Heart right ventricle (tissue), 16 donors: ENCODE measurements at regions not wholly inside any gene's neighbourhood (a gene's known extent, or its start where the extent isn't known, plus 50 kb on each side); places are given as distances from the start of the nearest gene placed in this dataset.

ENCODE experiments used
- ATAC-seq, 8 donors: fragments of 200-7000 bp; cut with Tn5 transposase; one replicate each; pipeline ENCODE4 v1.9.1; 2020; ENCODE audit warnings: mild to moderate bottlenecking in 8 of 8, moderate library complexity in 8 of 8, moderate number of reproducible peaks in 1 of 8
- DNase-seq, 2 donors: peaks; one replicate each; pipeline ENCODE4 v3.0.0-alpha.2; 2020
- H3K27ac ChIP-seq, 10 donors: fragments of 200-600 bp; sonication (generic) in 2 of 10; one replicate each; pipeline versions ENCODE4 v1.5.0 to v1.8.0; 2020 to 2022; ENCODE audit warnings: mild to moderate bottlenecking in 3 of 10
- H3K27me3 ChIP-seq, 7 donors: fragments of 200-600 bp; one replicate each; pipeline ENCODE4 v1.8.0; 2021 to 2022; ENCODE audit warnings: mild to moderate bottlenecking in 2 of 7
- H3K36me3 ChIP-seq, 9 donors: fragments of 200-600 bp; sonication (generic) in 1 of 9; one replicate each; pipeline versions ENCODE4 v1.5.0 to v1.8.0; 2020 to 2022; ENCODE audit warnings: mild to moderate bottlenecking in 2 of 9
- H3K4me1 ChIP-seq, 9 donors: fragments of 200-600 bp; sonication (generic) in 1 of 9; one replicate each; pipeline versions ENCODE4 v1.5.0 to v1.8.0; 2020 to 2022; ENCODE audit warnings: mild to moderate bottlenecking in 4 of 9
- H3K4me3 ChIP-seq, 10 donors: fragments of 200-600 bp; sonication (generic) in 2 of 10; one replicate each; pipeline versions ENCODE4 v1.5.0 to v1.8.0; 2020 to 2022; ENCODE audit warnings: mild to moderate bottlenecking in 7 of 10, moderate library complexity in 2 of 10
- H3K9me3 ChIP-seq, 11 donors: fragments of 200-600 bp in 10 of 11; sonication (generic) in 2 of 11; one replicate each; pipeline versions ENCODE4 v1.5.0 to v1.8.0; 2013 to 2022; ENCODE audit warnings: mild to moderate bottlenecking in 2 of 11, control low read depth in 1 of 11, moderate library complexity in 1 of 11
- CTCF ChIP-seq, 9 donors: fragments of 200-600 bp; sonication (generic) in 2 of 9; IDR thresholded peaks; one replicate each; pipeline versions ENCODE4 v1.5.0 to v1.8.0; 2021 to 2022; ENCODE audit warnings: antibody characterized with exemption in 9 of 9, mild to moderate bottlenecking in 5 of 9, moderate library complexity in 1 of 9
- WGBS, 2 donors: extraction: QIAGEN DNeasy Blood & Tissue Kit; methylation state at CpG; one replicate each; pipeline ENCODE4 v1.1.7; 2013; ENCODE audit warnings: inconsistent platforms in 1 of 2; 5-methylcytosine and 5-hydroxymethylcytosine counted together
- intact Hi-C, 10 donors: fragments of 100-400 bp; cut with DNase I; formaldehyde crosslinking; loops; one replicate each; pipeline versions ENCODE4 v1.11.1 to v1.14.2; 2022
- donor health status: Arrhythmogenic right ventricular cardiomyopathy.
- donor health status: ischemic (EF 13 %, LVEDD 7.1; RV severe dilation, severe dysfunction).
- donor health status: healthy with polysubstance abuse.
- donor health status: DM: no; HTN: yes; CAD: no.
- donor health status: DM: no; HTN: no; CAD: no.
- donor health status: ischemic (EF 25% LVEDD 6.9; RV normal size, moderate dysfunction).
- donor health status: ischemic (EF 25% LVEDD 5.7; RV mildly dilated, moderate dysfunction).
- donor health status: healthy.
- donor health status: DM: yes; HTN: yes; CAD: no.
- donor health status: Ischemic cardiomyopathy.
- donor health status: ischemic (EF 35%, LVEDD 5.7; RV mildly dilated, moderate dysfunction).
- donor health status: nonischemic (EF 11% LVEDD 7.7; RV severe dilation, severe dysfunction).
- donor health status: DM: yes; HTN: yes; CAD: no.
- donor health status: PGD.
- donor health status: ischemic (EF 29% LVEDD 5.4; RV normal size, mild dysfunction).
- donor health status: nonischemic (EF 23%, LVEDD 6.1; RV moderate dilation, normal function).

GRCh38 chr2:15869396-15869795, 71.0 kb upstream of the MYCN start:
- TF ChIP-seq CTCF (IDR thresholded peaks at IDR 0.05), result no peak
- Histone ChIP-seq H3K27me3 (no peaks in the 10 kb centered on the region), H3K4me3 (no peak overlapping the region), H3K27ac (no peak overlapping the region), H3K36me3 (no peaks in the 10 kb centered on the region), H3K9me3 (peaks cover 0 to 10% (median 0%) of the 10 kb centered on the region in 11 donors), H3K4me1 (no peaks in the 10 kb centered on the region)
- intact Hi-C loops, result no loop called here
- WGBS, 2 donors, result 91 to 93% methylated on average over 3 of the region's 3 CpGs
- ATAC-seq (no peak), DNase-seq (no peak)

- intact Hi-C loops, result no loop called here
- Histone ChIP-seq H3K9me3 (peaks cover 0 to 10% (median 0%) of the 10 kb centered on the region in 11 donors), H3K4me3 (no peak overlapping the region), H3K4me1 (no peaks in the 10 kb centered on the region), H3K27me3 (no peaks in the 10 kb centered on the region), H3K36me3 (no peaks in the 10 kb centered on the region), H3K27ac (no peak overlapping the region)
- no peak for TF ChIP-seq CTCF (IDR thresholded peaks at IDR 0.05)
- DNase-seq (no peak), ATAC-seq (no peak)
- WGBS, 2 donors, result 93 to 94% methylated on average over 13 of the region's 13 CpGs
These were observed 70.5 kb upstream of the MYCN start for GRCh38 chr2:15869871-15870270.

GRCh38 chr2:15870565-15870964, 69.8 kb upstream of the MYCN start:
- Histone ChIP-seq H3K27ac (no peak overlapping the region), H3K36me3 (no peaks in the 10 kb centered on the region), H3K4me1 (no peaks in the 10 kb centered on the region), H3K9me3 (peaks cover 0 to 10% (median 0%) of the 10 kb centered on the region in 11 donors), H3K27me3 (no peaks in the 10 kb centered on the region), H3K4me3 (no peak overlapping the region)
- 93% methylated on average over 5 of the region's 5 CpGs for WGBS, 2 donors
- DNase-seq, result no peak
- intact Hi-C loops, result no loop called here
- no peak for ATAC-seq
- TF ChIP-seq CTCF (IDR thresholded peaks at IDR 0.05), result no peak

- DNase-seq, result no peak
- Histone ChIP-seq H3K36me3 (no peaks in the 10 kb centered on the region), H3K4me1 (no peaks in the 10 kb centered on the region), H3K27ac (no peak overlapping the region), H3K27me3 (no peaks in the 10 kb centered on the region), H3K4me3 (no peak overlapping the region), H3K9me3 (peaks cover 0 to 10% (median 0%) of the 10 kb centered on the region in 11 donors)
- intact Hi-C loops, result no loop called here
- no peak for TF ChIP-seq CTCF (IDR thresholded peaks at IDR 0.05)
- no peak for ATAC-seq
- 79 to 85% methylated on average over 3 of the region's 3 CpGs for WGBS, 2 donors
These were observed 69.0 kb upstream of the MYCN start for GRCh38 chr2:15871239-15871783.
